Adrenal gland (tissue), 9 donors: ENCODE measurements at regions not wholly inside any gene's neighbourhood (a gene's known extent, or its start where the extent isn't known, plus 50 kb on each side); places are given as distances from the start of the nearest gene placed in this dataset.

Source experiments
- DNase-seq, 7 donors: peaks; one replicate each; pipeline ENCODE4 v3.0.0-alpha.2; 2019 to 2020
- H3K27ac ChIP-seq, 5 donors: fragments of 200-600 bp; sonication (generic) in 4 of 5; 1 replicate in 3 of 5; 2 replicates in 2 of 5; pipeline versions ENCODE4 v1.5.1 to v1.8.0; 2016 to 2020; ENCODE audit warnings: mild to moderate bottlenecking in 1 of 5
- H3K27me3 ChIP-seq: fragments of 200-600 bp; 2 replicates; pipeline ENCODE4 v1.8.0; 2021
- H3K36me3 ChIP-seq, 2 donors: fragments of 200-600 bp; replicated peaks in 1 of 2; 1 replicate in 1 of 2; 2 replicates in 1 of 2; pipeline versions ENCODE4 v1.5.1 to v1.8.0; 2018 to 2022
- H3K4me1 ChIP-seq, 2 donors: fragments of 200-600 bp; replicated peaks in 1 of 2; 1 replicate in 1 of 2; 2 replicates in 1 of 2; pipeline versions ENCODE4 v1.5.1 to v1.8.0; 2018 to 2021
- H3K4me3 ChIP-seq, 4 donors: fragments of 200-600 bp; sonication (generic) in 3 of 4; one replicate each; pipeline ENCODE4 v1.5.1; 2016 to 2018
- H3K9me3 ChIP-seq, 3 donors: fragments of 200-600 bp; sonication (generic) in 1 of 3; replicated peaks in 1 of 3; 1 replicate in 2 of 3; 2 replicates in 1 of 3; pipeline versions ENCODE4 v1.5.1 to v1.8.0; 2016 to 2021
- POLR2A ChIP-seq, 2 donors: fragments of 450-650 bp; IDR thresholded peaks; one replicate each; pipeline ENCODE4 v1.6.1; 2017; ENCODE audit warnings: antibody characterized with exemption in 2 of 2, mild to moderate bottlenecking in 2 of 2, moderate library complexity in 1 of 2
- WGBS, 4 donors: extraction: QIAGEN DNeasy Blood & Tissue Kit in 2 of 4; methylation state at CpG; one replicate each; pipeline versions ENCODE4 v1.1.5 to v1.1.7; 2013 to 2017; 5-methylcytosine and 5-hydroxymethylcytosine counted together
- intact Hi-C, 2 donors: fragments of 100-400 bp; cut with DNase I; formaldehyde crosslinking; loops; one replicate each; pipeline versions ENCODE4 v1.14.1 to v1.15.0; 2022 to 2023
- TF ChIP-seq, protein P1 (sequence below), 6 experiments: fragments of 450-650 bp in 4 of 6; fragments of 200-600 bp in 2 of 6; sonication (generic) in 1 of 6; IDR thresholded peaks; 1 replicate in 5 of 6; 2 replicates in 1 of 6; pipeline versions ENCODE4 v1.5.1 to v1.8.0; 2016 to 2021; ENCODE audit warnings: antibody characterized with exemption in 6 of 6, mild to moderate bottlenecking in 2 of 6, moderate library complexity in 1 of 6
- donor health status: healthy with polysubstance abuse.
- donor health status: Bipolar disorder and iron deficiency.
- donor health status: DM: yes; HTN: yes; CAD: no.
- donor health status: DM: no; HTN: no; CAD: no.
- donor health status: DM: no; HTN: no; CAD: no.

DNA sequence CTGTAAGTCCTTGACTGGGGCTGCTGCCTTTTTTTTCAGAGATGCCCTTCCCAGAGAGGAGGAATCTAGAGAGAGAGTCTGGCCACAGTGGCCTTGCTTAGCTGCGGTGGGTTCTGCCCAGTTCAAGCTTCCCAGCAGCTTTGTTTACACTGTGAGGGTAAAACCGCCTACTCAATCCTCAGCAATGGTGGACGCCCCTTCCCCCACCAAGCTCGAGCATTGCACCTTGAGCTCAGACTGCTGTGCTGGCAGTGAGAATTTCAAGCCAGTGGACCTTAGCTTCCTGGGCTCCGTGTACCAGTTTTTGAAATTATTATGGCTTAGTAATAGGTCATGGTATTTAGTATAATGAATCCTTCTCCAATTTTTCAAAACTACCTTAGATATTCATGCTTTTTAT lies 395.4 kb downstream of the NPIPA7 start:
- TF ChIP-seq, protein P1, sequence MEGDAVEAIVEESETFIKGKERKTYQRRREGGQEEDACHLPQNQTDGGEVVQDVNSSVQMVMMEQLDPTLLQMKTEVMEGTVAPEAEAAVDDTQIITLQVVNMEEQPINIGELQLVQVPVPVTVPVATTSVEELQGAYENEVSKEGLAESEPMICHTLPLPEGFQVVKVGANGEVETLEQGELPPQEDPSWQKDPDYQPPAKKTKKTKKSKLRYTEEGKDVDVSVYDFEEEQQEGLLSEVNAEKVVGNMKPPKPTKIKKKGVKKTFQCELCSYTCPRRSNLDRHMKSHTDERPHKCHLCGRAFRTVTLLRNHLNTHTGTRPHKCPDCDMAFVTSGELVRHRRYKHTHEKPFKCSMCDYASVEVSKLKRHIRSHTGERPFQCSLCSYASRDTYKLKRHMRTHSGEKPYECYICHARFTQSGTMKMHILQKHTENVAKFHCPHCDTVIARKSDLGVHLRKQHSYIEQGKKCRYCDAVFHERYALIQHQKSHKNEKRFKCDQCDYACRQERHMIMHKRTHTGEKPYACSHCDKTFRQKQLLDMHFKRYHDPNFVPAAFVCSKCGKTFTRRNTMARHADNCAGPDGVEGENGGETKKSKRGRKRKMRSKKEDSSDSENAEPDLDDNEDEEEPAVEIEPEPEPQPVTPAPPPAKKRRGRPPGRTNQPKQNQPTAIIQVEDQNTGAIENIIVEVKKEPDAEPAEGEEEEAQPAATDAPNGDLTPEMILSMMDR (IDR thresholded peaks at IDR 0.05): no peak
- no peak for TF ChIP-seq POLR2A (IDR thresholded peaks at IDR 0.05)
- WGBS, 4 donors: 40 to 50% (median 46%) methylated on average over 5 of the region's 5 CpGs
- DNase-seq: no peak
- Histone ChIP-seq H3K4me1 (no peaks in the 10 kb centered on the region), H3K27me3 (no peaks in the 10 kb centered on the region), H3K9me3 (no peaks in the 10 kb centered on the region), H3K27ac (no peak overlapping the region), H3K4me3 (no peak overlapping the region), H3K36me3 (no peaks in the 10 kb centered on the region)
- intact Hi-C loops: no loop called here

DNA sequence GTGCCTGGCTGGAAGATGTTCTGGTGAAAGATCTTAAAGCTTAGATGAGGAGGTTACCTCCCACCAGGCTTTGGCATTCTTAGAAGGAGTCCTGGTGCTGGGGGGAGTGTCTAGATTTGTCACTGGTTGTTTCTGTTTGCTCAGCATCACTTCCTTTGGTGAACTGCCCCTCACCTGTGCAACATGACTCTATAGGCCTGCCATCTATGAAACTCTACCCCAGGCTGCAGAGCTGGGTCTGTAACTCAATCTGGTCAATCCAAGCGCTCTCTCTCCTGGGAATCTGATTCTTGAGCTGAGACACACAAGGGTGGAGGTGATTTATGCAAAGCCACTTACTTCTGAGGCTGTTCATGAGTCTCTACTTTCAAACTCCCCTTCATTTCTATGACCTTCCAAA lies 399.4 kb downstream of the NPIPA7 start:
- Histone ChIP-seq H3K4me3 (no peak overlapping the region), H3K36me3 (no peaks in the 10 kb centered on the region), H3K27me3 (no peaks in the 10 kb centered on the region), H3K27ac (no peak overlapping the region), H3K9me3 (no peaks in the 10 kb centered on the region), H3K4me1 (no peaks in the 10 kb centered on the region)
- TF ChIP-seq, protein P1 (IDR thresholded peaks at IDR 0.05): no peak
- no peak for TF ChIP-seq POLR2A (IDR thresholded peaks at IDR 0.05)
- 54 to 93% (median 81%) methylated on average over 1 of the region's 1 CpG for WGBS, 4 donors
- no peak for DNase-seq
- intact Hi-C loops: no loop called here

DNA sequence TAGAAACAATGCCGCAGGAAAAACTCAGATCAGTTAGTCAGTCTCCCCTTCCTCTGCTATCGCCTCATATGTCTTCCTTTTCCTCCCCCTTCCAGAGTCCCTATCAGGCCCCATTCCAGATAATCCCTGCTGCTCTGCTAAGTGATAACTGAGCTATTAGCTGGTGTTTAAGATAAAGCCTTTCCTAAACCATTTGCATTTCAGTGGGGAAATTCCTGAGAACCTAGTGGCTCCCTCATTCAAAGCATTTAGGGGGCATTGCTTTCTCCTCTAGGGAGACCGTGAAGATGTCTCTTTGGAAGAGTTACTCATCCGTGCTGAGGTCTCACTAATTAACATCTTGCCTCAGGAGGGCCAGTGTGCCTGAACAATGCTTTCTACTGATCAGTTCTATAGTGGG lies 401.6 kb downstream of the NPIPA7 start:
- Histone ChIP-seq H3K9me3 (no peaks in the 10 kb centered on the region), H3K4me1 (no peaks in the 10 kb centered on the region), H3K27ac (no peak overlapping the region), H3K36me3 (no peaks in the 10 kb centered on the region), H3K27me3 (no peaks in the 10 kb centered on the region), H3K4me3 (no peak overlapping the region)
- WGBS, 4 donors: 31 to 42% (median 37%) methylated on average over 4 of the region's 4 CpGs
- TF ChIP-seq, protein P1 (IDR thresholded peaks at IDR 0.05): no peak
- no peak for TF ChIP-seq POLR2A (IDR thresholded peaks at IDR 0.05)
- intact Hi-C loops: no loop called here
- no peak for DNase-seq

DNA sequence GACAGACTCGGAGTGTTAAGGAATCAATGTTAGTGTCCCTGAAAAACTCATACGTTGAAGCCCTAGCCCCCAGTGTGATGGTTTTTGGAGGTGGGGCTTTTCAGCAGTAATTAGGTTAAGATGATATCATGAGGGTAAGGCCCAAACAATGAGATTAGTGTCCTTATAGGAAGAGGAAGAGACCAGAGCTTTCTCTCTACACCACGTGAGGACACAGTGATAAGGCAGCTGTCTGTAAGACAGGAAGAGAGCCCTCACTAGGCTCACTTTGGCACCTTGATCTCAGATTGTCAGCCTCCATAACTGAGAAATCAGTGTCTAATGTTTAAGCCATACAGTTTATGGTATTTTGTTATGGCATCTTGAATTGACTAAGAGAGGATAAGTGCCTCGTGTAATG lies 403.2 kb downstream of the NPIPA7 start:
- no peaks in the 10 kb centered on the region for H3K9me3 ChIP-seq
- H3K27me3 ChIP-seq: no peaks in the 10 kb centered on the region
- H3K36me3 ChIP-seq: no peaks in the 10 kb centered on the region
- no peak overlapping the region for H3K27ac ChIP-seq
- TF ChIP-seq, protein P1 (IDR thresholded peaks at IDR 0.05): no peak
- no peak for TF ChIP-seq POLR2A (IDR thresholded peaks at IDR 0.05)
- no peak for DNase-seq
- 59 to 63% (median 62%) methylated on average over 4 of the region's 4 CpGs for WGBS, 4 donors
- no peak overlapping the region for H3K4me3 ChIP-seq
- intact Hi-C loops: no loop called here
- no peaks in the 10 kb centered on the region for H3K4me1 ChIP-seq
